Esophagus squamous epithelium (tissue), 4 donors: ENCODE measurements at regions not wholly inside any gene's neighbourhood (a gene's known extent, or its start where the extent isn't known, plus 50 kb on each side); places are given as distances from the start of the nearest gene placed in this dataset.

Experiments used
- POLR2A ChIP-seq, 4 donors: fragments of 450-650 bp; IDR thresholded peaks; one replicate each; pipeline ENCODE4 v1.6.1; 2017; ENCODE audit warnings: antibody characterized with exemption in 4 of 4, mild to moderate bottlenecking in 4 of 4, moderate library complexity in 3 of 4
- TF ChIP-seq, protein P1 (sequence below), 6 experiments: fragments of 450-650 bp in 4 of 6; fragments of 200-600 bp in 2 of 6; sonication (generic) in 2 of 6; IDR thresholded peaks; one replicate each; pipeline ENCODE4 v1.5.1; 2016 to 2019; ENCODE audit warnings: antibody characterized with exemption in 6 of 6, mild to moderate bottlenecking in 4 of 6, moderate library complexity in 4 of 6

DNA sequence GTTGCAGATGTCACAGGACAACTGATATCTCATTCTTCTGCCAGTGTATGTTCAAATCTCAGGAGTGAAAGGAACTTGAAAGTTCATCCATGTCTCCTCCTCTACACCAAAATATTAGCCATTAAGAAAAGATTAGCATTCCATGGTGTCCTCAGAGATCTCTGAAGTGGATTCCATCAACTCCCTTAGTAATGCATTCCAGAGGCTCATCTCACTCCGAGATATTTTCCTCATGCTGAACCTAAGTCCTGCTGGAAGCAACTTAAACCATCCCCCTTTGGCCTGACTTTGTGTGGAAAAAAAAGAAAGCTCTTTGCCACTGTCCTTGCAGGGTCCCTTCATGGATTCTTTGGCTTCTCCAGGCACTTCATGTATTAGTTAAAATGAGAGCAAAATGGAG lies 155.7 kb upstream of the ZNF462 start:
- TF ChIP-seq, protein P1, sequence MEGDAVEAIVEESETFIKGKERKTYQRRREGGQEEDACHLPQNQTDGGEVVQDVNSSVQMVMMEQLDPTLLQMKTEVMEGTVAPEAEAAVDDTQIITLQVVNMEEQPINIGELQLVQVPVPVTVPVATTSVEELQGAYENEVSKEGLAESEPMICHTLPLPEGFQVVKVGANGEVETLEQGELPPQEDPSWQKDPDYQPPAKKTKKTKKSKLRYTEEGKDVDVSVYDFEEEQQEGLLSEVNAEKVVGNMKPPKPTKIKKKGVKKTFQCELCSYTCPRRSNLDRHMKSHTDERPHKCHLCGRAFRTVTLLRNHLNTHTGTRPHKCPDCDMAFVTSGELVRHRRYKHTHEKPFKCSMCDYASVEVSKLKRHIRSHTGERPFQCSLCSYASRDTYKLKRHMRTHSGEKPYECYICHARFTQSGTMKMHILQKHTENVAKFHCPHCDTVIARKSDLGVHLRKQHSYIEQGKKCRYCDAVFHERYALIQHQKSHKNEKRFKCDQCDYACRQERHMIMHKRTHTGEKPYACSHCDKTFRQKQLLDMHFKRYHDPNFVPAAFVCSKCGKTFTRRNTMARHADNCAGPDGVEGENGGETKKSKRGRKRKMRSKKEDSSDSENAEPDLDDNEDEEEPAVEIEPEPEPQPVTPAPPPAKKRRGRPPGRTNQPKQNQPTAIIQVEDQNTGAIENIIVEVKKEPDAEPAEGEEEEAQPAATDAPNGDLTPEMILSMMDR (IDR thresholded peaks at IDR 0.05) = no peak
- no peak for TF ChIP-seq POLR2A (IDR thresholded peaks at IDR 0.05)
